Osteoblast (primary cell): ENCODE measurements at regions not wholly inside any gene's neighbourhood (a gene's known extent, or its start where the extent isn't known, plus 50 kb on each side); places are given as distances from the start of the nearest gene placed in this dataset.

Source experiments
- DNase-seq: peaks from one replicate; pipeline ENCODE4 v3.0.0; 2011; ENCODE audit warnings: low spot score, mixed read lengths; ENCODE audit not compliant: insufficient read length; ENCODE audit errors: missing footprints
- H2AFZ ChIP-seq: 2 replicates; pipeline ENCODE4 v1.6.0; 2011; ENCODE audit warnings: mild to moderate bottlenecking, low read length
- H3K27ac ChIP-seq: 2 replicates; pipeline ENCODE4 v1.5.1; 2011; ENCODE audit warnings: mild to moderate bottlenecking, low read depth, low read length, moderate library complexity
- H3K27me3 ChIP-seq: 2 replicates; pipeline ENCODE4 v1.6.0; 2012; ENCODE audit warnings: mild to moderate bottlenecking, control low read depth, inconsistent platforms, low read length, moderate library complexity; ENCODE audit not compliant: insufficient read depth
- H3K36me3 ChIP-seq: 2 replicates; pipeline ENCODE4 v1.5.1; 2011; ENCODE audit warnings: mild to moderate bottlenecking, low read length, control low read depth, moderate library complexity; ENCODE audit not compliant: insufficient read depth
- H3K4me1 ChIP-seq: 2 replicates; pipeline ENCODE4 v1.5.1; 2011; ENCODE audit warnings: mild to moderate bottlenecking, low read length, control low read depth, moderate library complexity; ENCODE audit not compliant: insufficient read depth
- H3K4me2 ChIP-seq: 2 replicates; pipeline ENCODE4 v1.6.0; 2011; ENCODE audit warnings: mild to moderate bottlenecking, low read length; ENCODE audit not compliant: insufficient read depth
- H3K4me3 ChIP-seq: fragments of 200-600 bp; sonication (generic); 3 replicates; pipeline ENCODE4 v1.5.1; 2012; ENCODE audit warnings: mild to moderate bottlenecking, low read length, inconsistent platforms; ENCODE audit not compliant: insufficient read depth
- H3K79me2 ChIP-seq: 2 replicates; pipeline ENCODE4 v1.6.0; 2012; ENCODE audit warnings: mild to moderate bottlenecking, low read length, control low read depth, inconsistent platforms; ENCODE audit not compliant: insufficient read depth
- H3K9me3 ChIP-seq: 2 replicates; pipeline ENCODE4 v1.5.1; 2011; ENCODE audit warnings: low read depth, low read length, control low read depth
- H4K20me1 ChIP-seq: 2 replicates; pipeline ENCODE4 v1.6.0; 2012; ENCODE audit warnings: mild to moderate bottlenecking, low read length, control low read depth; ENCODE audit not compliant: insufficient read depth
- TF ChIP-seq, protein P1 (sequence below): IDR thresholded peaks from 2 replicates; pipeline ENCODE4 v1.5.1; 2011; ENCODE audit warnings: mild to moderate bottlenecking, low read depth, low read length, moderate library complexity; ENCODE audit errors: extremely low read depth

DNA sequence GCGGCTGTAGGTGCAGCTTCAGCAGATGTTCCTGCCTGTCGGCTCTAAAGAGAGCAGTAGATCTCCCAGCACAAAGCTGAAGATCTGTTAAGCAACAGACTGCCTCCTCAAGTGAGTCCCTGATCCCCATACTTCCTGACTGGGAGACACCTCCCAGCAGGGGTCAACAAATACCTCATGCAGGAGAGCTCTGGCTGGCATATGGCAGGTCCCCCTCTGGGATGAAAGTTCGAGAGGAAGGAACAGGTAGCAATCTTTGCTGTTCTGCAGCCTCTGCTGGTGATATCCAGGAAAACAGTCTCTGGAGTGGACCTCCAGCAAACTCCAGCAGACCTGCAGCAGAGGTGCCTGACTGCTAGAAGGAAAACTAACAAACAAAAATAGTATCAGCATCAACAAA is 337.1 kb upstream of the USP15 start:
- no peaks in the 10 kb centered on the region for H3K36me3 ChIP-seq
- no peaks in the 10 kb centered on the region for H3K27me3 ChIP-seq
- H3K4me2 ChIP-seq, result no peak overlapping the region
- TF ChIP-seq, protein P1, sequence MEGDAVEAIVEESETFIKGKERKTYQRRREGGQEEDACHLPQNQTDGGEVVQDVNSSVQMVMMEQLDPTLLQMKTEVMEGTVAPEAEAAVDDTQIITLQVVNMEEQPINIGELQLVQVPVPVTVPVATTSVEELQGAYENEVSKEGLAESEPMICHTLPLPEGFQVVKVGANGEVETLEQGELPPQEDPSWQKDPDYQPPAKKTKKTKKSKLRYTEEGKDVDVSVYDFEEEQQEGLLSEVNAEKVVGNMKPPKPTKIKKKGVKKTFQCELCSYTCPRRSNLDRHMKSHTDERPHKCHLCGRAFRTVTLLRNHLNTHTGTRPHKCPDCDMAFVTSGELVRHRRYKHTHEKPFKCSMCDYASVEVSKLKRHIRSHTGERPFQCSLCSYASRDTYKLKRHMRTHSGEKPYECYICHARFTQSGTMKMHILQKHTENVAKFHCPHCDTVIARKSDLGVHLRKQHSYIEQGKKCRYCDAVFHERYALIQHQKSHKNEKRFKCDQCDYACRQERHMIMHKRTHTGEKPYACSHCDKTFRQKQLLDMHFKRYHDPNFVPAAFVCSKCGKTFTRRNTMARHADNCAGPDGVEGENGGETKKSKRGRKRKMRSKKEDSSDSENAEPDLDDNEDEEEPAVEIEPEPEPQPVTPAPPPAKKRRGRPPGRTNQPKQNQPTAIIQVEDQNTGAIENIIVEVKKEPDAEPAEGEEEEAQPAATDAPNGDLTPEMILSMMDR, result no peak
- H3K4me3 ChIP-seq, result no peak overlapping the region
- no peaks in the 10 kb centered on the region for H3K79me2 ChIP-seq
- DNase-seq, result no peak
- no peaks in the 10 kb centered on the region for H3K9me3 ChIP-seq
- no peak overlapping the region for H2AFZ ChIP-seq
- no peak overlapping the region for H3K27ac ChIP-seq
- H4K20me1 ChIP-seq, result no peaks in the 10 kb centered on the region
- H3K4me1 ChIP-seq, result no peaks in the 10 kb centered on the region

- H3K27me3 ChIP-seq, result no peaks in the 10 kb centered on the region
- H3K4me1 ChIP-seq, result no peaks in the 10 kb centered on the region
- H3K79me2 ChIP-seq, result no peaks in the 10 kb centered on the region
- TF ChIP-seq, protein P1, result no peak
- no peak overlapping the region for H3K4me3 ChIP-seq
- H3K36me3 ChIP-seq, result no peaks in the 10 kb centered on the region
- no peak overlapping the region for H3K27ac ChIP-seq
- H2AFZ ChIP-seq, result no peak overlapping the region
- H3K4me2 ChIP-seq, result no peak overlapping the region
- DNase-seq, result no peak
- H3K9me3 ChIP-seq, result no peaks in the 10 kb centered on the region
- no peaks in the 10 kb centered on the region for H4K20me1 ChIP-seq
Observed at GRCh38 chr12:61934564-61934963, 325.6 kb upstream of the USP15 start.

- Histone ChIP-seq H3K9me3 (peaks cover 3% of the 10 kb centered on the region), H3K4me3 (no peak overlapping the region), H4K20me1 (no peaks in the 10 kb centered on the region), H3K27ac (no peak overlapping the region), H2AFZ (no peak overlapping the region), H3K4me1 (no peaks in the 10 kb centered on the region), H3K27me3 (no peaks in the 10 kb centered on the region), H3K4me2 (no peak overlapping the region), H3K79me2 (no peaks in the 10 kb centered on the region), H3K36me3 (no peaks in the 10 kb centered on the region)
- TF ChIP-seq, protein P1, result no peak
- DNase-seq, result no peak
Observed at GRCh38 chr12:61939977-61940376, 320.2 kb upstream of the USP15 start.

- H3K79me2 ChIP-seq, result no peaks in the 10 kb centered on the region
- TF ChIP-seq, protein P1, result no peak
- no peak for DNase-seq
- H2AFZ ChIP-seq, result no peak overlapping the region
- H3K4me2 ChIP-seq, result no peak overlapping the region
- H4K20me1 ChIP-seq, result no peaks in the 10 kb centered on the region
- H3K9me3 ChIP-seq, result peaks cover 4% of the 10 kb centered on the region
- no peaks in the 10 kb centered on the region for H3K27me3 ChIP-seq
- no peaks in the 10 kb centered on the region for H3K36me3 ChIP-seq
- no peak overlapping the region for H3K27ac ChIP-seq
- no peaks in the 10 kb centered on the region for H3K4me1 ChIP-seq
- H3K4me3 ChIP-seq, result no peak overlapping the region
Observed at GRCh38 chr12:61956545-61956944, 303.7 kb upstream of the USP15 start.
